A673 (cell line): ENCODE measurements at regions not wholly inside any gene's neighbourhood (a gene's known extent, or its start where the extent isn't known, plus 50 kb on each side); places are given as distances from the start of the nearest gene placed in this dataset.
"Not testable (repeated sequence)": the region's sequence is repeated elsewhere in the genome, so short reads cannot be mapped to it uniquely, and the experiment has no call there.

ENCODE experiments used
- BruUV-seq: library from RNA; stranded (reverse); fragments of 400-500 nt; replicated peaks from 2 replicates; lab custom pipeline; 2021; lab: Mats Ljungman, UMichigan
- CTCF ChIA-PET: fragments of 300-600 bp; sonication (Branson Sonifier 250); formaldehyde crosslinking; loops from one replicate; lab custom pipeline; 2022; ENCODE audit warnings: antibody characterized with exemption; lab: Charles Lee
- POLR2A ChIA-PET: fragments of 300-600 bp; sonication (Branson Sonifier 250); formaldehyde crosslinking; loops from one replicate; lab custom pipeline; 2022; ENCODE audit warnings: antibody characterized with exemption; ENCODE audit not compliant: low non-redundant PET; lab: Charles Lee
- DNase-seq: peaks from one replicate; pipeline ENCODE4 v3.0.0-alpha.2; 2015; ENCODE audit warnings: low spot score
- H3K27ac ChIP-seq: fragments of 200-600 bp; sonication (generic); 2 replicates; pipeline ENCODE4 v1.5.1; 2016; ENCODE audit warnings: mixed run types, low read depth, mild to moderate bottlenecking, mixed read lengths, antibody characterized with exemption, low read length; ENCODE audit not compliant: poor library complexity, severe bottlenecking
- H3K27me3 ChIP-seq: fragments of 200-600 bp; sonication (generic); replicated peaks from 2 replicates; pipeline ENCODE4 v1.6.1; 2017; ENCODE audit warnings: mixed run types, low read depth, mild to moderate bottlenecking, mixed read lengths, antibody characterized with exemption, low read length; ENCODE audit not compliant: insufficient read depth, poor library complexity
- H3K36me3 ChIP-seq: fragments of 200-600 bp; sonication (generic); 2 replicates; pipeline ENCODE4 v1.6.1; 2016; ENCODE audit warnings: mixed run types, mild to moderate bottlenecking, mixed read lengths, antibody characterized with exemption, low read length; ENCODE audit not compliant: insufficient read depth, poor library complexity, severe bottlenecking
- H3K4me1 ChIP-seq: fragments of 200-600 bp; sonication (generic); 2 replicates; pipeline ENCODE4 v1.6.1; 2017; ENCODE audit warnings: mixed run types, mild to moderate bottlenecking, mixed read lengths, antibody characterized with exemption, low read length; ENCODE audit not compliant: insufficient read depth, poor library complexity, severe bottlenecking
- H3K4me3 ChIP-seq: fragments of 200-600 bp; sonication (generic); 2 replicates; pipeline ENCODE4 v1.5.1; 2016; ENCODE audit warnings: low read depth, mixed run types, mild to moderate bottlenecking, mixed read lengths, low read length; ENCODE audit not compliant: poor library complexity, severe bottlenecking
- H3K9me3 ChIP-seq: fragments of 200-600 bp; sonication (generic); 2 replicates; pipeline ENCODE4 v1.6.1; 2016; ENCODE audit warnings: mixed run types, low read depth, mild to moderate bottlenecking, mixed read lengths, antibody characterized with exemption, low read length; ENCODE audit not compliant: poor library complexity, severe bottlenecking
- intact Hi-C: fragments of 100-400 bp; cut with micrococcal nuclease; formaldehyde crosslinking; loops from one replicate; pipeline ENCODE4 v1.10.0; 2022; ENCODE audit not compliant: unreplicated experiment

DNA sequence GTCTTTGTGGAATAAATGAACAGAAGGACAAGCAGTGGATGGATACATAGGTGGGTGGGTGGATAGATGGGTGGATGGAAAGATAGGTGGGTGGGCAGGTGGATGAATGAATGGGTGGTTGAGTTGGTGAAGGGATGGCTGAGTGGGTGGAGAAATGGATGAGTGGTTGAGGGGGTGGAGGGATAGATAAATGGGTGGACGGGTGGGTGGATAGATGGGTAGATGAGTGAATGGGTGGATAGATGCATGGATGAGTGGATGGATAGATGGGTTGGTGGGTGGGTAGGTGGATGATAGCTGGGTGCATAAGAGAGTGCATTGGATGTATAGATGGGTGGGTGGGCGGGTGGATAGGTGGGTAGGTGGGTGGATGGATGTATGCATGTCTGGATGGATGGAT, 63.5 kb downstream of the UNC93B1 start:
- H3K27me3 ChIP-seq, H3K27ac ChIP-seq, H3K9me3 ChIP-seq, POLR2A ChIA-PET, BruUV-seq, H3K4me1 ChIP-seq, H3K36me3 ChIP-seq, H3K4me3 ChIP-seq, DNase-seq, intact Hi-C loops, CTCF ChIA-PET: not testable (repeated sequence)

DNA sequence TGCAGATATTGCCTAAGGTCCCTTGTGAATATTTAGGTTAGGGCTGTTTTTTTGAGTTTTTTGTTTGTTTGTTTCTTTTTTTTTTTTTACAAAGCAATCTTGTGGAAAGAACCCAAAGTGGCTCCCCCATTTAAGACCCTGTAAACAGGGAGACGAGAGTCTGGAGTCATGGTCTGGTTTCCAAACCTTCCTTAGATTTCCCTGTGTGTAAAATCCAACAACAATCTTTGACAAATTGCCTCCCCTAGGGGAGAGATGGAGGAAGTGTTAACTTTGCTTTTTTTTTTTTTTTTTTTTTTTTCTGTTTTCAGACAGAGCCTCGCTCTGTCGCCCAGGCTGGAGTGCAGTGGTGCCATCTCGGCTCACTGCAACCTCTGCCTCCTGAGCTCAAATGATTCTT, 64.9 kb downstream of the UNC93B1 start:
- H3K4me1 ChIP-seq, H3K36me3 ChIP-seq, H3K27ac ChIP-seq, H3K9me3 ChIP-seq, H3K27me3 ChIP-seq, CTCF ChIA-PET, POLR2A ChIA-PET, intact Hi-C loops, BruUV-seq, DNase-seq, H3K4me3 ChIP-seq: not testable (repeated sequence)

DNA sequence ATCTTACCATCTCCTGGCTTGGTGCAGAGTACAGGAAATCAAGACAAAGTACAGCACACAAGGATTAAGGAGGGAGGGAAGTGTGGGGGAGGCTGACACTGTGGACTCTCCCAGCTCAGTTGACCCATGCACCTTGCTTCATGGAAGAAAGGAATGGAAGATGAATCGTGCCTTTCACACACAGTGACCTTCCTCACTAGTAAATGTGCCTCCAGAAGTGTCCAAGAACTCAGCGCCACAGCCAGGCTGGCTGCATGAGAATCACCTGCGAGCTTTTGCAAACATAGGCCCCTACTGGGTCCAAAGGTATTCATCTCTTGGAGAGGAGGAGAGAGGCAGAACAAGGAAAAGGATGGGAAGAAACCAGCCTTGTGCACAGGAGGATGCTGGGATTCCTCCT, 65.5 kb downstream of the UNC93B1 start:
- POLR2A ChIA-PET, H3K9me3 ChIP-seq, H3K27ac ChIP-seq, H3K27me3 ChIP-seq, H3K36me3 ChIP-seq, CTCF ChIA-PET, H3K4me3 ChIP-seq, DNase-seq, BruUV-seq, intact Hi-C loops, H3K4me1 ChIP-seq: not testable (repeated sequence)

DNA sequence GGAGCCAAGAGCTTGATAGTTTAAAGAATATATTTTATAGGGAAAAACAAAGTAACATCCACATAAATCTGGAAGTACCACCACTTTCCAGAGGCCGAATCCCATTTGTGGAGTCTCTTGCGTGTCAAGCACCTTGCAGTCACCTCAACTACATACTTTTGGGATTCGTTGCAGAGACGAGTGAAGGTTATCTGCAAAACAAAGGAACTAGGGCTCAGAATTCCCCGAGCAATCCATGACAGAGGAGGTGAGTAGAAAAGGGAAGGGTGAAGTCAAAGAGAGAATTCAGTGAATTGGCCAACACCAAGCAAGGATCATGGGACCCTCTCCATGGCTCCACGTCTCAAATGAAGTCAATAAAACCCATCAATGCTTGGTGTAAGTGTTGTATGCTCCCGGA, 80.3 kb downstream of the UNC93B1 start:
- BruUV-seq, POLR2A ChIA-PET, H3K27me3 ChIP-seq, DNase-seq, H3K27ac ChIP-seq, intact Hi-C loops, H3K9me3 ChIP-seq, H3K36me3 ChIP-seq, H3K4me3 ChIP-seq, CTCF ChIA-PET, H3K4me1 ChIP-seq: not testable (repeated sequence)

DNA sequence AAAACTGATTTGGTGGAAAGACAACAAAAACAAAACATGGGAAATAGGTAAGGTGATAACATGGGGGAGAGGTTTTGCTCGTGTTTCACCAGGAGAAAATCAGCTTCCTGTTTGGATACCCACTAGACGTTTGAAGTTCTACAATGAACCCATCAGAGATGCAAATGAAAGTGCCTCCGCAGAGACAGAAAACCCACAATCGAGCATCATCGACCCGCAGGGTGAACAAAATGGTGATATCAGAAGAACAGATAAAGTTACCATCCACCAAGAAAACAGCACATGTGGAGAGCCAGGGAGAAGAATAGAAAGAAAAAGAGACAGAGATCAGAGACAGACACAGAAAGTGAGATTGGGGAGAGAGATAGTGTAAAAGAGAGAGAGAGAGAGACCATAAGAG, 83.4 kb downstream of the UNC93B1 start:
- CTCF ChIA-PET, H3K4me1 ChIP-seq, H3K27ac ChIP-seq, H3K27me3 ChIP-seq, H3K4me3 ChIP-seq, H3K36me3 ChIP-seq, POLR2A ChIA-PET, DNase-seq, BruUV-seq, intact Hi-C loops, H3K9me3 ChIP-seq: not testable (repeated sequence)

DNA sequence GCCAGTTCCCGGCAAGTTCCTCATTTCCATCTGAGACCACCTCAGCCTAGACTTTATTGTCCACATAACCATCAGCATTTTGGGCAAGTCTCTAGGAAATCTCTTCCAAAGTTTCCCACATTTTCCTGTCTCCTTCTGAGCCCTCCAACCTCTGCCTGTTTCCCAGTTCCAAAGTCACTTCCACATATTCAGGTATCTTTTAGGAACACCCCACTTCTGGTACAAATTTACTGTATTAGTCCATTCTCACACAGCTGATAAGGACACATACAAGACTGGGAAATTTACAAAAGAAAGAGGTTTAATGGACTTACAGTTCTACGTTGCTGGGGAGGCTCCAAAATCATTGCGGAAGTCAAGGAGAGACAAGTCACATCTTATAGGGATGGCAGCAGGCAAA, 91.7 kb downstream of the UNC93B1 start:
- H3K9me3 ChIP-seq, H3K4me3 ChIP-seq, BruUV-seq, H3K4me1 ChIP-seq, H3K27me3 ChIP-seq, H3K36me3 ChIP-seq, intact Hi-C loops, DNase-seq, CTCF ChIA-PET, H3K27ac ChIP-seq, POLR2A ChIA-PET: not testable (repeated sequence)

DNA sequence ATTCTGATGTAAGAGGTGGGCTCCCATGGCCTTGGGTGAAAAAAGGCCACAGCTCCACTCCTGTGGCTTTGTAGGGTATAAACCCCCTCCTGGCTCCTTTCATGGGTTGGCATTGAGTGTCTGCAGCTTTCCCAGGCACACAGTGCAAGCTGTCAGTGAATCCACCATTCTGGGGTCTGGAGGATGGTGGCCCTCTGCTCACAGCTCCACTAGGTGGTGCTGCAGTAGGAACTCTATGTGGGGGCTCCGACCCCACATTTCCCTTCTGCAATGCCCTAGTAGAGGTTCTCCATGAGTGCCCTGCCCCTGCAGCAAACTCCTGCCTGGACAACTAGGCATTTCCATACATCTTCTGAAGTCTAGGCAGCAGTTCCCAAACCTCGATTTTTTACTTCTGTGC, 92.7 kb downstream of the UNC93B1 start:
- CTCF ChIA-PET, H3K9me3 ChIP-seq, H3K27me3 ChIP-seq, H3K27ac ChIP-seq, POLR2A ChIA-PET, H3K4me1 ChIP-seq, intact Hi-C loops, H3K36me3 ChIP-seq, H3K4me3 ChIP-seq, BruUV-seq, DNase-seq: not testable (repeated sequence)

DNA sequence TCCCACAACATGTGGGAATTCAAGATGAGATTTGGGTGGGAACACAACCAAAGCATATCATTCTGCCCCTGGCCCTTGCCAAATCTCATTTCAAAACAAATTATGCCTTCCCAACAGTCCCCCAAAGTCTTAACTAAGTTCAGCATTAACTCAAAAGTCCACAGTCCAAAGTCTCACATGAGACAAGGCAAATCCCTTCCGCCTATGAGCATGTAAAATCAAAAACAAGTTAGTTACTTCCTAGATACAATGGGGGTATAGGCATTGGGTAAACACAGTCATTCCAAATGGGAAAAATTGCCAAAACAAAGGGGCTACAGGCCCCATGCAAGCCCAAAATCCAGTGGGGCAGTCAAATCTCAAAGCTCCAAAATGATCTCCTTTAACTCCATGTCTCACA, 93.1 kb downstream of the UNC93B1 start:
- H3K4me3 ChIP-seq, H3K4me1 ChIP-seq, H3K36me3 ChIP-seq, intact Hi-C loops, CTCF ChIA-PET, POLR2A ChIA-PET, H3K27me3 ChIP-seq, H3K9me3 ChIP-seq, H3K27ac ChIP-seq, DNase-seq, BruUV-seq: not testable (repeated sequence)
